Thyroid gland (tissue), 4 donors: ENCODE measurements at regions not wholly inside any gene's neighbourhood (a gene's known extent, or its start where the extent isn't known, plus 50 kb on each side); places are given as distances from the start of the nearest gene placed in this dataset.

Source experiments
- POLR2A ChIP-seq, 2 donors: fragments of 450-650 bp; IDR thresholded peaks; one replicate each; pipeline ENCODE4 v1.6.1; 2017; ENCODE audit warnings: antibody characterized with exemption in 2 of 2, mild to moderate bottlenecking in 2 of 2, moderate library complexity in 1 of 2
- TF ChIP-seq, protein P1 (sequence below), 6 experiments: fragments of 200-600 bp in 3 of 6; fragments of 450-650 bp in 3 of 6; sonication (generic) in 3 of 6; IDR thresholded peaks; one replicate each; pipeline ENCODE4 v1.5.1; 2016 to 2019; ENCODE audit warnings: antibody characterized with exemption in 6 of 6, mild to moderate bottlenecking in 2 of 6, inconsistent platforms in 1 of 6, moderate library complexity in 1 of 6

DNA sequence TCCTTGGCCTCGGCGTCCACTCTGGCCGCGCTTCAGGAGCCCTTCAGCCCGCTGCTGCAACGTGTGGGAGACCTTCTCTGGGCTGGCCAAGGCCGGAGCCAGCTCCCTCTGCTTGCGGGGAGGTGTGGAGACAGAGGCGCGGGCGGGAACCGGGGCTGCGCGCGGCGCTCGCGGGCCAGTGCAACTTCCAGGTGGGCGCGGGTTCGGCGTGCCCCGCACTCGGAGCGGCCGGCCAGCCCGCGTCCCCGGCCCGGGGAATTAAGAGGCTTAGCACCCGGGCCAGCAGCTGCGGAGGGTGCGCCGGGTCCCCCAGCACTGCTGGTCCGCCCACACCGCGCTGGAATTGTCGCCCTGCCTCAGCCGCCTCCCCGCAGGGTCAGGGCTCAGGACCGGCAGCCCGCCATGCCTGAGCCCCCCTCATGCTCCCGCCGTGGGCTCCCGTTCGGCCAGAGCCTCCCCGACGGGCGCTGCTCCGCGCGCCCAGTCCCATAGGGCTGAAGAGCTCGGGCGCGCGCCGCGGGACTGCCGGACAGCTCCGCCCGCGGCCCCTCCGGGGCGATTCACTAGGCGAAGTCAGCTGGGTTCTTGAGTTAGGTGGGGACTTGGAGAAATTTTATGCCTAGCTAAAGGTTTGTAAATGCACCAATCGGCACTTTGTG lies 673.9 kb downstream of the SLC16A7 start:
- TF ChIP-seq, protein P1, sequence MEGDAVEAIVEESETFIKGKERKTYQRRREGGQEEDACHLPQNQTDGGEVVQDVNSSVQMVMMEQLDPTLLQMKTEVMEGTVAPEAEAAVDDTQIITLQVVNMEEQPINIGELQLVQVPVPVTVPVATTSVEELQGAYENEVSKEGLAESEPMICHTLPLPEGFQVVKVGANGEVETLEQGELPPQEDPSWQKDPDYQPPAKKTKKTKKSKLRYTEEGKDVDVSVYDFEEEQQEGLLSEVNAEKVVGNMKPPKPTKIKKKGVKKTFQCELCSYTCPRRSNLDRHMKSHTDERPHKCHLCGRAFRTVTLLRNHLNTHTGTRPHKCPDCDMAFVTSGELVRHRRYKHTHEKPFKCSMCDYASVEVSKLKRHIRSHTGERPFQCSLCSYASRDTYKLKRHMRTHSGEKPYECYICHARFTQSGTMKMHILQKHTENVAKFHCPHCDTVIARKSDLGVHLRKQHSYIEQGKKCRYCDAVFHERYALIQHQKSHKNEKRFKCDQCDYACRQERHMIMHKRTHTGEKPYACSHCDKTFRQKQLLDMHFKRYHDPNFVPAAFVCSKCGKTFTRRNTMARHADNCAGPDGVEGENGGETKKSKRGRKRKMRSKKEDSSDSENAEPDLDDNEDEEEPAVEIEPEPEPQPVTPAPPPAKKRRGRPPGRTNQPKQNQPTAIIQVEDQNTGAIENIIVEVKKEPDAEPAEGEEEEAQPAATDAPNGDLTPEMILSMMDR (IDR thresholded peaks at IDR 0.05) = no peak
- TF ChIP-seq POLR2A (IDR thresholded peaks at IDR 0.05) = no peak
